Fibroblast of lung (primary cell): ENCODE measurements at regions not wholly inside any gene's neighbourhood (a gene's known extent, or its start where the extent isn't known, plus 50 kb on each side); places are given as distances from the start of the nearest gene placed in this dataset.

Experiments used
- DNase-seq, 2 donors: peaks; one replicate each; pipeline versions ENCODE4 v3.0.0 to v3.0.0-alpha.2; 2010; ENCODE audit warnings: low read depth in 2 of 2
- H2AFZ ChIP-seq: 2 replicates; pipeline ENCODE4 v1.5.1; 2012; ENCODE audit warnings: low read length, control low read depth, inconsistent platforms
- H3K27ac ChIP-seq: 2 replicates; pipeline ENCODE4 v1.5.1; 2011; ENCODE audit warnings: low read length, control low read depth; ENCODE audit not compliant: insufficient read depth
- H3K27me3 ChIP-seq: 2 replicates; pipeline ENCODE4 v1.5.1; 2011; ENCODE audit warnings: mild to moderate bottlenecking, low read length; ENCODE audit not compliant: control insufficient read depth, insufficient read depth
- H3K36me3 ChIP-seq: 2 replicates; pipeline ENCODE4 v1.5.1; 2011; ENCODE audit warnings: low read length; ENCODE audit not compliant: control insufficient read depth, insufficient read depth
- H3K4me1 ChIP-seq: 2 replicates; pipeline ENCODE4 v1.5.1; 2011; ENCODE audit warnings: low read length; ENCODE audit not compliant: control insufficient read depth, insufficient read depth; ENCODE audit errors: extremely low read depth
- H3K4me2 ChIP-seq: 2 replicates; pipeline ENCODE4 v1.5.1; 2011; ENCODE audit warnings: low read length, control low read depth; ENCODE audit not compliant: insufficient read depth; ENCODE audit errors: extremely low read depth
- H3K4me3 ChIP-seq, 4 experiments: fragments of 200-600 bp in 1 of 4; sonication (generic) in 1 of 4; replicated peaks in 1 of 4; 2 replicates each; pipeline ENCODE4 v1.5.1; 2011 to 2016; ENCODE audit warnings: low read length in 4 of 4, low read depth in 3 of 4, mild to moderate bottlenecking in 3 of 4, control low read depth in 2 of 4, inconsistent platforms in 1 of 4, mixed read lengths in 1 of 4; ENCODE audit not compliant: insufficient read depth in 1 of 4; ENCODE audit errors: control extremely low read depth in 1 of 4
- H3K79me2 ChIP-seq: 2 replicates; pipeline ENCODE4 v1.5.1; 2012; ENCODE audit warnings: mild to moderate bottlenecking, low read length, inconsistent platforms; ENCODE audit not compliant: control insufficient read depth, insufficient read depth
- H3K9ac ChIP-seq: 2 replicates; pipeline ENCODE4 v1.5.1; 2011; ENCODE audit warnings: mild to moderate bottlenecking, low read length, control low read depth; ENCODE audit not compliant: insufficient read depth
- H3K9me3 ChIP-seq: 2 replicates; pipeline ENCODE4 v1.5.1; 2012; ENCODE audit warnings: low read depth, low read length; ENCODE audit not compliant: control insufficient read depth, insufficient read depth
- H4K20me1 ChIP-seq: 2 replicates; pipeline ENCODE4 v1.5.1; 2011; ENCODE audit warnings: low read length; ENCODE audit not compliant: control insufficient read depth, insufficient read depth; ENCODE audit errors: extremely low read depth
- CTCF ChIP-seq, 2 donors: IDR thresholded peaks in 1 of 2; conservative IDR thresholded peaks in 1 of 2; 1 replicate in 1 of 2; 2 replicates in 1 of 2; pipeline ENCODE4 v1.5.1; 2011 to 2012; ENCODE audit warnings: low read length in 2 of 2, control low read depth in 1 of 2, inconsistent platforms in 1 of 2, low read depth in 1 of 2, mild to moderate bottlenecking in 1 of 2
- EZH2 ChIP-seq: IDR thresholded peaks from 2 replicates; pipeline ENCODE4 v1.5.1; 2012; ENCODE audit warnings: low read length, control low read depth, mild to moderate bottlenecking; ENCODE audit errors: missing control alignments

- no peak overlapping the region for H3K9ac ChIP-seq
- no peak overlapping the region for H3K27ac ChIP-seq
- no peaks in the 10 kb centered on the region for H3K27me3 ChIP-seq
- no peak for DNase-seq
- H4K20me1 ChIP-seq = no peaks in the 10 kb centered on the region
- TF ChIP-seq EZH2 = no peak
- no peak for TF ChIP-seq CTCF (conservative IDR thresholded peaks at IDR 0.05 in 1 of 2, IDR thresholded peaks at IDR 0.05 in 1 of 2; ENCODE audit: low read depth in 1 of 2, low read length in 2 of 2)
- H3K9me3 ChIP-seq = no peaks in the 10 kb centered on the region
- no peaks in the 10 kb centered on the region for H3K4me1 ChIP-seq
- H3K79me2 ChIP-seq = no peaks in the 10 kb centered on the region
- no peaks in the 10 kb centered on the region for H3K36me3 ChIP-seq
- no peak overlapping the region for H3K4me2 ChIP-seq
- H2AFZ ChIP-seq = no peak overlapping the region
- H3K4me3 ChIP-seq = no peak overlapping the region
These were observed 195.2 kb upstream of the SOX14 start for GRCh38 chr3:137568880-137569279.

GRCh38 chr3:137572931-137573330 is 191.2 kb upstream of the SOX14 start:
- Histone ChIP-seq H3K79me2 (no peaks in the 10 kb centered on the region), H3K9ac (no peak overlapping the region), H4K20me1 (no peaks in the 10 kb centered on the region), H3K36me3 (no peaks in the 10 kb centered on the region), H3K4me1 (no peaks in the 10 kb centered on the region), H3K27me3 (no peaks in the 10 kb centered on the region), H3K9me3 (no peaks in the 10 kb centered on the region), H3K4me3 (no peak overlapping the region), H3K4me2 (no peak overlapping the region), H3K27ac (no peak overlapping the region), H2AFZ (no peak overlapping the region)
- TF ChIP-seq CTCF (conservative IDR thresholded peaks at IDR 0.05 in 1 of 2, IDR thresholded peaks at IDR 0.05 in 1 of 2; ENCODE audit: low read depth in 1 of 2, low read length in 2 of 2) = no peak
- no peak for TF ChIP-seq EZH2
- DNase-seq = no peak

- TF ChIP-seq EZH2 (no peak), CTCF (conservative IDR thresholded peaks at IDR 0.05 in 1 of 2, IDR thresholded peaks at IDR 0.05 in 1 of 2; ENCODE audit: low read depth in 1 of 2, low read length in 2 of 2) (no peak)
- Histone ChIP-seq H4K20me1 (no peaks in the 10 kb centered on the region), H3K27me3 (no peaks in the 10 kb centered on the region), H3K4me2 (no peak overlapping the region), H3K36me3 (no peaks in the 10 kb centered on the region), H3K4me1 (no peaks in the 10 kb centered on the region), H3K4me3 (no peak overlapping the region), H3K27ac (no peak overlapping the region), H3K9ac (no peak overlapping the region), H2AFZ (no peak overlapping the region), H3K79me2 (no peaks in the 10 kb centered on the region), H3K9me3 (no peaks in the 10 kb centered on the region)
- DNase-seq = no peak
These were observed 181.6 kb upstream of the SOX14 start for GRCh38 chr3:137582484-137582883.
